ENCODE measurements at regions not wholly inside any gene's neighbourhood (a gene's known extent, or its start where the extent isn't known, plus 50 kb on each side); places are given as distances from the start of the nearest gene placed in this dataset.

GRCh38 chr17:68750208-68750562 is 149.0 kb upstream of the FAM20A start:
- in situ Hi-C loops (cut with MboI; ENCODE audit: low sequenced_read_pairs) = no loop called here

- in situ Hi-C loops (cut with MboI; ENCODE audit: low sequenced_read_pairs) = no loop called here
Observed at GRCh38 chr17:68749349-68750207, 148.4 kb upstream of the FAM20A start.

DNA sequence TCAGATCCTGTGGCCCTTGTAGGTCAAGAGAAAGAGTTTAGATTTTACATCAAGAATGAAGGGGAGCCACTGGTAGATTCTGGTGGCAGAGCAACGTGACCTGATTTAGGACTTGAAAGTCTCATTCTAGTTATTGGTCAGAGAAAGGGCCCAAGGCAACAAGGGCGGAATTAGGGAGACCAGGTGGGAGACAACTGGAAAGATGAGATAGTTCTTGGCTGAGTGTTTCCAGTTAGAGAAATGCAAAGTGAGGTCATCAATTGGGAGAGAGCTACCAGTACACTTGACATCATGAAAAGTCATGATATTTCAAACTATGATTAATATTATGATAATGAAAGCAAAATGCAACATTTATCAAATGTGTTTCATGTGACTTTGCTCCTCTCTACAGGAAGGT is 147.2 kb upstream of the FAM20A start:
- in situ Hi-C loops (cut with MboI; ENCODE audit: low sequenced_read_pairs) = no loop called here

DNA sequence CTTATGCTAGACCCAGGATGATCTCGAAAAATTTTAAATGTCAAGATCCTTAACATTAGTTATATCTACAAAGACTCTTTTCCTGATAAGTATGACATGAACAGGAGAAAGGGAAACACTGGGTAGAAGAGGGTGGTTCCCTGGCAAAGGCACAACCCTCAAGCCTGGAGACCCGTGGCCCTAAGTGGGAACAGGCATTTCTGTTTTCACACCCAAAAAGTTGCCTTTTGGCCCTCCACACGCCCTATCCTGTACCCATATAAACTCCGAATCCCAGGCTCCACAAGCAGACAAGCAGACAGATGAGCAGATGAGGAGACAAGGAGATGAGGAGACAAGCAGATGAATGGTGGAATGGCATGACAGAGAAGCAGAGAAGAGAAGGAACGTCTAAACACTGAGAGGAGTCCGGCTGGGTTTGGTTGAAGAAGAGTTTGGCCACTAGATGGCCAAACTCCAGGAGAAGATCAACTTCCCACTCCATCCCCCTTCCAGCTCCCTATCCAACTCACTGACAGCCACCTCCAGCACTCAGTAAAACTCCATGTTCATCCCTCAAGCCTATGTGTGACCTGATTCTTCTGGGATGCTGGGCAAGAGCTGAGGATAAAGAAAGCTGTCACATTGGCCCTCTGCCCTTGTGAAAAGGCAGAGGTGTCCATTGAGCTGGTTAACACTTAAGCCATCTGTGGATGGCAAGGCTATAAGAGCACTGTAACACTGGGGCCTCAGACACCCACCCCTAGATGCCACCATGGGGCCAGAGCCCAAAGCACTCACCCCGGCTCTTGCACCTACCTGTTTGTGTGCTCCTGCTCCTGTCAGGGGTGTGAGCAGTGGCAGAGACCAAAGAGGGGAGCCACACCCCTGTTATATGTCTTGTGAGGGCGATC is 139.6 kb upstream of the FAM20A start:
- in situ Hi-C loops (cut with MboI; ENCODE audit: low sequenced_read_pairs) = no loop called here

DNA sequence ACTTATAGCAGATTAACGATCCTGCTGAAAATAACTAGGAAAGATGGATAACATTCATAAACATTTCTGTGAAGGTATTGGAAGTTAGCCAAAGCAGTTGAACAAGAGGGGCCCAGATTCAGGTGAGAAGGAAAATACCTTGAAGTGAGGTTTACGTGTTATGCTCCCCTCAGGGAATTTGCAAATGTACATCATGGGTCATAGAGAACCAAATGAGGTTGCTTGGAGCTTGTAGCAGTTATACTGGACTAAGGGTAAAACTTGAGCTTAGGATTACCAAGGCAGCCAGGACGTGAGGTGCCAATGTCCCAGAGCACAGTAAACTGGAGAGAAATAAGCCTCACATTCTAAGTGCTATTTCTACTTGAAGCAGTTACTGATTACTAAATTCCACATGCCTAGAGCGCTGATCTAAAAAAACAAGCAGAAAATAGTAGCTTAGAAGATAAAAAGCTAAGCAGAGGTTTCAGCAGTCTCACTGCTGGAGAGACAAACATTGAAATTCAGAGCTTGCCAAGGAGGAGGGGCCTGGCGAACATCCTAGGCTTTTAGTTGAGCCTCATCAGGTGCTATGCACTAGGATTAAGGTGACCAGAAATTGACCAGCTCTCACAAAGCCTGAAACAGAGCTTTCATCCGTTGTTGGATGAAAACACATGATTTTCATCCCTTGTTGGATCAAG is 136.7 kb upstream of the FAM20A start:
- in situ Hi-C loops (cut with MboI; ENCODE audit: low sequenced_read_pairs) = no loop called here

GRCh38 chr17:68734931-68735330 is 133.8 kb upstream of the FAM20A start:
- in situ Hi-C loops (cut with MboI; ENCODE audit: low sequenced_read_pairs) = no loop called here

DNA sequence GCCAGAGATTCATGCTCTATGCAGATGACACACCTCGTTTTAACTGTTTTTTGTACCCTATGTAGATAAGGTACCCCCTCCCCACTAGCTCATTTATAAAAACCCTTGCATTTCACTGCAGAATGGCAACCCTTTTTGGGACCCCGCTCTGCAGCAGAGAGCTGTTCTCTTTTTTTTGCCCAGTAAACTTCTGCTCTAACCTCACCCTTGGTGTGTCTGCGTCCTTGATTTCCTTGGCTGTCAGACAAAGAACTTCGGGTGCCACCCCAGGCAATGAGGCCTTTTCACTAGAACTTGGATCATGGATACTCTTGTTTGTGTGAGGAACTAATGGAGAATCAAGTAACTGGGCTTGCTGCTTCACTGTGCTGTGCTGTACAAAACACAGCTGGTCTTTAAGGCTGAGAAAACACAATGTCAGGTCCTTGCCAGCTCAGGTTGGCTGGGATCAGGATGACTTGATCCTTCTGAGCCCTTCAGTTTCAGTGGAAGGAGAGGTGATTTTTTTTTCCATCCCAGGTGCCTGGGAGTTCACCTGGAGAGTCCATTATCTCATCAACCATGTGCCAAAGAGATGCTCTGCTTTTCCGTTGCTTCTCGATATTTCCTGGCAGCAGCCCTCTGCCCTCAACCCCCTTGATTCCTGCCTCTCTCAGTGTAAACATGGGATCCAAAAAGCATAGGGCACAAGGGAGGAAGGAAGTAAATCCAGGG is 133.2 kb upstream of the FAM20A start:
- in situ Hi-C loops (cut with MboI; ENCODE audit: low sequenced_read_pairs) = no loop called here

GRCh38 chr17:68733241-68734176 is 132.3 kb upstream of the FAM20A start:
- in situ Hi-C loops (cut with MboI; ENCODE audit: low sequenced_read_pairs) = no loop called here

GRCh38 chr17:68732301-68732749 is 131.2 kb upstream of the FAM20A start:
- in situ Hi-C loops (cut with MboI; ENCODE audit: low sequenced_read_pairs) = no loop called here

GRCh38 chr17:68731465-68731864 is 130.3 kb upstream of the FAM20A start:
- in situ Hi-C loops (cut with MboI; ENCODE audit: low sequenced_read_pairs) = no loop called here

DNA sequence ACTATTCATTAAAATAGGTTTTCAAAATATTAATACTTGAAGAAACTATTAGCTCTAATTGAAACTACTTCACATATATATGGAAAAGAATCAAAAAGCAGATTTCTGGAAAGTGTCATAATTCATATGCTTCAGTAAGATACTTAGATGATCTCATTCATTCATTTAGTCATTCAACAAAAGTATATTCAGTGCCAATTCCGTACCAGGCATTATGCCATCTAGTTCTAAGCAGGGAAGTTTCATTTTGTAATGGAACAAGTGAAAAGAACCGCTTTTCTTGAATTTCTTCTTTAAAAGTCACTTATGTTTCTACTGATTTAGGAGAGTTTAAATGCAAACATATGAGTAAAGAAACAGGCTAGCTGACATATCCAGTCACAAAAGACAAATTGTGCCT is 118.3 kb upstream of the FAM20A start:
- in situ Hi-C loops (cut with MboI; ENCODE audit: low sequenced_read_pairs) = no loop called here

- in situ Hi-C loops (cut with MboI; ENCODE audit: low sequenced_read_pairs) = no loop called here
Observed at GRCh38 chr17:68718926-68719325, 117.8 kb upstream of the FAM20A start.

- in situ Hi-C loops (cut with MboI; ENCODE audit: low sequenced_read_pairs) = no loop called here
Observed at GRCh38 chr17:68718465-68718864, 117.3 kb upstream of the FAM20A start.

DNA sequence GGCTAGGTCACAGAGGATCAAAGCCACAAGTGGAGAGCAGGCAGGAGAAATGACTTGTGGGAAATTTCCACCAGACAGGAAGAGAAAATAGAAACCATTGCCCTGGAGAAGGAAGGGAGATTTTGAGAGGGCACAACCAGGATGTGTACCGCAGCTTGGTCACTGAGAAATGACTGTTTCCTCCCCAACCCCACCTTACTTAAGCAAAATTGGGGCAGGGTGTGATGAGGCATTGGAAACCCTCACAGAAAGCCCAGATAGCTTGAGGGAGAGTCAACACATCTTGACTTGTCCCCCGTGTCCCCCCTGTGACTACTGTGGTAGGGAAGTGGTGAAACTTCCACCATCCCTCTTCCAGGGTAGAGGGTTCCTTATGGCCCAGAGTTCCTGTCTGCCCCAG is 113.5 kb upstream of the FAM20A start:
- in situ Hi-C loops (cut with MboI; ENCODE audit: low sequenced_read_pairs) = no loop called here

- in situ Hi-C loops (cut with MboI; ENCODE audit: low sequenced_read_pairs) = no loop called here
Observed at GRCh38 chr17:68711858-68712257, 110.7 kb upstream of the FAM20A start.

DNA sequence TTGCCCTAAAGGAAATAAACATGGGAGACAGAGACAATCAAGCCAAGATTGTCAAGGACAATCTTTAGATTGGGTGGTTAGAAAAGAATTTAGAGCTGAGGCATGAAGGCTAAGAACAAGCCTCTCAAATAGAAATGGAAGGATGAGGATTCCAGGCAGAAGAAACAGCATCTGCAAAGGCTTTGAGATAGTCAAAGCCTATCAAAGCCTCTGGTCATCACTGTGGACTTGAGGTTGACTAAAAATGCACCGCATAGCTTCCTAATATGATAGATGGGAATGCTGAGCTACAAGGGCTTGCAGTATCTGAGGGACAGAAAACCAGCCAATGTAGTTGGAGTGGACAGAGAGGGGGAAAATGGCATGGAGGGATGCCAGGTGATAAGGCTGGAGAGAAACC is 109.8 kb upstream of the FAM20A start:
- in situ Hi-C loops (cut with MboI; ENCODE audit: low sequenced_read_pairs) = no loop called here

- in situ Hi-C loops (cut with MboI; ENCODE audit: low sequenced_read_pairs) = no loop called here
Observed at GRCh38 chr17:68710035-68710780, 109.0 kb upstream of the FAM20A start.

DNA sequence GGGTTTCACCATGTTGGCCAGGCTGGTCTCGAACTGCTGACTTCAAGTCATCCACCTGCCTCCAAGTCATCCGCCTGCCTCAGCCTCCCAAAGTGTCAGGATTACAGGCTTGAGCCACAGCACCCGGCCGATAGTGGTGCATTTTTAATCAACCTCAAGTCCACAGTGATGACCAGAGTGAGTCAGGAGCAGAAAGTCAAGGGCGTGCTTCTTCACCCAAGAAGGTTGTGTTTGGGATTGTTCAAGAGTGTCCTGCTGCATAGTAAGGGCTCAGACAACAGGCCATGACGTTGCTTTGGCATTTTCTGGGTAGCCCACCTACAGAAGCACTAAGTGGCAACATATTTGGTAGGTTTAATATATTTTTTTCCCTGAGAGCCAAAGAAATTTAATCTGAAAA is 108.3 kb upstream of the FAM20A start:
- in situ Hi-C loops (cut with MboI; ENCODE audit: low sequenced_read_pairs) = no loop called here

- in situ Hi-C loops (cut with MboI; ENCODE audit: low sequenced_read_pairs) = no loop called here
Observed at GRCh38 chr17:68707031-68707430, 105.9 kb upstream of the FAM20A start.
